ENCODE measurements at regions not wholly inside any gene's neighbourhood (a gene's known extent, or its start where the extent isn't known, plus 50 kb on each side); places are given as distances from the start of the nearest gene placed in this dataset.

DNA sequence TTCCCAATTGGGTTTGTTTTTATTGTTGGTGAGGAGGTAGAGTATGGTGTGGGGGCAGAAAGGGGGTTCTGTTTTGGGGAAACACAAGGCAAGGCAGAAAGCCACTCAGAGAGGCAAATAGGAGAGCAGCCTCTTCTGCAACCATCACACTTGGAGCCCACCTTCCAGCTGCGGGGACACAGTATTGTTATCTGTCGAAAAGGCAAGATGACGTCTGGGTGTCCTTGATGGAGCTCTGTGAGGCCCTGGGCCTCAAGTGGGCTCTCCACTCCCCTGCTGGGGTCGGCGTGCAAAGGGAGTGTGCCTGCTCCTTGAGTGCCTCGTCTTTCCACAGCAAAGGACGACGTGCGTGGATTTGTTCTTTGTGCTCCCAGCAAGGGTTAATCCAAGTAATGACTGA, 227.6 kb downstream of the ANAPC1 start:
- TF ChIP-seq CTCF (IDR thresholded peaks at IDR 0.05; ENCODE audit: poor library complexity) (no peak), EZH2phosphoT487 (IDR thresholded peaks at IDR 0.05; ENCODE audit: low read depth, severe bottlenecking, unreplicated experiment) (no peak), EZH2 (IDR thresholded peaks at IDR 0.05; ENCODE audit: borderline replicate concordance) (no peak)
